ENCODE measurements at regions not wholly inside any gene's neighbourhood (a gene's known extent, or its start where the extent isn't known, plus 50 kb on each side); places are given as distances from the start of the nearest gene placed in this dataset.

GRCh38 chr3:174403831-174404230, 455.3 kb upstream of the NAALADL2 start:
- Histone ChIP-seq H3K4me1 (ENCODE audit: control insufficient read depth, insufficient read depth, low read length) (no peaks in the 10 kb centered on the region), H3K4me3 (ENCODE audit: low read depth, low read length) (no peak overlapping the region), H3K9me3 (ENCODE audit: control insufficient read depth, insufficient read depth, low read depth, low read length) (peaks cover 8% of the 10 kb centered on the region; the same call in 1 of the 2 replicates), H3K27me3 (ENCODE audit: control insufficient read depth, insufficient read depth, low read length) (no peaks in the 10 kb centered on the region), H3K9ac (ENCODE audit: low read length) (no peak overlapping the region), H3K36me3 (ENCODE audit: control insufficient read depth, insufficient read depth, low read length) (no peaks in the 10 kb centered on the region), H3K27ac (ENCODE audit: low read depth, low read length) (no peak overlapping the region)

DNA sequence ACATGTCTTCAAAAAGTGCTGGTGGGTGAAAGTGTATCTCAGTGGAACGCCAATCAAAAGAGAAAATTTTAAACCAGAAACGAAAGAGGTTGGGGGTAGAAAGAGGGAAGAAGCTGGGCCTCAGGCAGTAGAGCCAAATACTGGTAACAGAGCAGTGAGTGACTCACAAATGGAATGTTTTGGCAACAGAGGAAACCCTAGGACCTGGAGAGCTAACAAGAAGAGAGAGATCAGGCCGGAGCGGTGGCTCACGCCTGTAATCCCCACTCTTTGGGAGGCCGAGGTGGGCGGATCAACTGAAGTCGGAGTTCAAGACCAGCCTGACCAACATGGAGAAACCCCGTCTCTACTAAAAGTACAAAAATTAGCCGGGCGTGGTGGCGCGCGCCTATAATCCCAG, 450.8 kb upstream of the NAALADL2 start:
- no peak overlapping the region for H3K4me3 ChIP-seq (ENCODE audit: low read depth, low read length)

DNA sequence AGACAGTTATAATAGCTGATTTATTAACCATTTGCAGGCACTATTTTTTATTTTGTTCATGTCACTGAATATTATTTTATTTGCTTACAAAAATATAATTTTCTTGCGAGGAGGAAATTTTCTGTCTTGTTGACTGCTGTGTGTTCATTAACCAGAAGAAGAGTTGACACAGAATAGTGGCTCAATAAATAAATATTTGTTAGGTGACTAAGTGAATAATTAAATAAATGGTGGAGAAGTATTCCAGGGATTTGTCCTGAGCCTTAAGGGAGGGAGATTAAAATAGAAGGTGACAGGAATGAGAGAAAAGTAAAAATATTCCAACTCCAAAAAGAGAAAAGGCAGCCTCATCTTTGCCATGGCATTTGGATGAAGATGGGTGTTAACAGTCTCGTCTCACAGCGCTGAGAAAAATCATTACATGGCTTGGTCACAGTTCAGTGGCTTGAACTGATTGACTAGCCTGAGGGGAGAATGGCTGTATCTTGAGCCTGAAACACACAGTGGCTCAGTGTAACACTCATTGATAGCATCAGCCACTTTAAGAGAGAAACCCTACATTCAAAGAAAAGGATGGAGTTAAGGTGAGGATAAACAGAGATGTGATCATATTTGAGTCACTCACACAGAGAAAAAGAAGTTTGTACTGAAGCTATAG, 449.9 kb upstream of the NAALADL2 start:
- H3K27me3 ChIP-seq (ENCODE audit: control insufficient read depth, insufficient read depth, low read length): no peaks in the 10 kb centered on the region
- peaks cover 3% of the 10 kb centered on the region; the same call in 1 of the 2 replicates for H3K9me3 ChIP-seq (ENCODE audit: control insufficient read depth, insufficient read depth, low read depth, low read length)
- no peak overlapping the region for H3K4me3 ChIP-seq (ENCODE audit: low read depth, low read length)
- no peak overlapping the region for H3K27ac ChIP-seq (ENCODE audit: low read depth, low read length)
- H3K36me3 ChIP-seq (ENCODE audit: control insufficient read depth, insufficient read depth, low read length): no peaks in the 10 kb centered on the region
- H3K9ac ChIP-seq (ENCODE audit: low read length): no peak overlapping the region
- peaks cover 15% of the 10 kb centered on the region for H3K4me1 ChIP-seq (ENCODE audit: control insufficient read depth, insufficient read depth, low read length)

More for the DNA sequence above, 450.8 kb upstream of the NAALADL2 start:
- no peak overlapping the region for H3K27ac ChIP-seq (ENCODE audit: low read depth, low read length)
- H3K36me3 ChIP-seq (ENCODE audit: control insufficient read depth, insufficient read depth, low read length): no peaks in the 10 kb centered on the region
- peaks cover 3% of the 10 kb centered on the region; the same call in 1 of the 2 replicates for H3K9me3 ChIP-seq (ENCODE audit: control insufficient read depth, insufficient read depth, low read depth, low read length)
- H3K27me3 ChIP-seq (ENCODE audit: control insufficient read depth, insufficient read depth, low read length): no peaks in the 10 kb centered on the region
- H3K9ac ChIP-seq (ENCODE audit: low read length): no peak overlapping the region
- H3K4me1 ChIP-seq (ENCODE audit: control insufficient read depth, insufficient read depth, low read length): peaks cover 9% of the 10 kb centered on the region

DNA sequence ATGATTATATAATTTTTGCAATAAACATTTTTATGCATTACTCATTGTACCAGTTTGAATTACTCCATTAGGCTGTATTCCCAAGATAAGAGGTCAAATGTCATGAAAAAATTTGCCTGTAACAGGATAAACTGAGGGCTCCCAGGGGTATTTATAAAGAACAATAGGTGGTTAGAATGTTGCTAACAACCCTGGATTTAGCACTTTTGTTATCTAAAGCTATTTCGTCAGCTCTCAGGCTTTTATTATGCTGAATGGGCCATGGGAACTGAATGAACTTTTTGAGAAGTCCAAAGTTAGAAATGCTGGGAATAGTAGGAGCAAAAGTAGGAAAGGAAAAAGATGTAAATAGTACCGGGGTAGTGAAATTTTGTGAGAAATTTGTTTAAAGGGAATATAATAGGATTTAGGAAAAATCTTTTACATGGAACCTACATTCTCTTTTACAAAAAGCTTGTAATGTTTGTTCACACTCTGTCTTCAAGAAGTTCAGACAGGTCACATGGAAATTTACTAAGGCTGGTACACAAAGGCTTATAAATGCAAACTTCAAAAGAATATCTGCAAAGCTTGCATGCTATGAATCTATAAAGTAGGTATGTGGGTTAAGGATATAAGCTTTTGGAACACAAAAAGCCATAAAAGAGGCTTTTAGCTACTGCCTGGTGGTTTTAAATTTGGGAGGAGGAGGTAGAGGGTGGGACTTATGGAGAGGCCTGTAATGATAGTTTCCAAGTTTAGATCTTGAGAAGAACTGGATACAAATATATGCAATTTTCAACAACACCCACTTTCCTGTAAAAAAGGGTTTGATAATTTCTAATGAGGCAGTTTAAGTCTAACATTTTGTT, 445.8 kb upstream of the NAALADL2 start:
- H3K4me3 ChIP-seq (ENCODE audit: low read depth, low read length): no peak overlapping the region
- H3K9ac ChIP-seq (ENCODE audit: low read length): no peak overlapping the region
- peaks cover 15% of the 10 kb centered on the region for H3K4me1 ChIP-seq (ENCODE audit: control insufficient read depth, insufficient read depth, low read length)
- H3K27me3 ChIP-seq (ENCODE audit: control insufficient read depth, insufficient read depth, low read length): no peaks in the 10 kb centered on the region
- no peaks in the 10 kb centered on the region for H3K9me3 ChIP-seq (ENCODE audit: control insufficient read depth, insufficient read depth, low read depth, low read length)
- peak overlapping the region; percentile 92 for H3K27ac ChIP-seq (ENCODE audit: low read depth, low read length)
- H3K36me3 ChIP-seq (ENCODE audit: control insufficient read depth, insufficient read depth, low read length): no peaks in the 10 kb centered on the region

DNA sequence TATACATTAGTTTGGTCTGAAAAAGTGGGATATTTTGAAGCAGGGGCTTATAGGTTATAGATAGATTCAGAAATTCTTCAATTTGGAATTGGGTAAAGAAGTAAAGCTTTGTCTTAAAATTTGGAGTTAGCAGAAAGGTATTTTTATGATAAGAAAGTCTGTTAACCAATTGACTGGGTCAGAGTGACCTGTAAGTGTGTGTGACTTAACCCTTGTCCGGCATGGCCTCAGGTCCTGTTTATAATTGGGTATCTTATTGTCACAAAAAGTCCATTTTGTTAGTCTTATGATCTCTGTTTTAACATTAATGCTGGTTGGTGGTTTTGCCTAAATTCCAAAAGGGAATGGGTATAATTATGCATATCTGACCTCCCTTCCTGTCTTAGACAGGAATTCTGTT, 444.2 kb upstream of the NAALADL2 start:
- H3K36me3 ChIP-seq (ENCODE audit: control insufficient read depth, insufficient read depth, low read length): no peaks in the 10 kb centered on the region
- peaks cover 15% of the 10 kb centered on the region for H3K4me1 ChIP-seq (ENCODE audit: control insufficient read depth, insufficient read depth, low read length)
- no peaks in the 10 kb centered on the region for H3K9me3 ChIP-seq (ENCODE audit: control insufficient read depth, insufficient read depth, low read depth, low read length)
- no peaks in the 10 kb centered on the region for H3K27me3 ChIP-seq (ENCODE audit: control insufficient read depth, insufficient read depth, low read length)
- no peak overlapping the region for H3K9ac ChIP-seq (ENCODE audit: low read length)
- H3K27ac ChIP-seq (ENCODE audit: low read depth, low read length): no peak overlapping the region
- no peak overlapping the region for H3K4me3 ChIP-seq (ENCODE audit: low read depth, low read length)

DNA sequence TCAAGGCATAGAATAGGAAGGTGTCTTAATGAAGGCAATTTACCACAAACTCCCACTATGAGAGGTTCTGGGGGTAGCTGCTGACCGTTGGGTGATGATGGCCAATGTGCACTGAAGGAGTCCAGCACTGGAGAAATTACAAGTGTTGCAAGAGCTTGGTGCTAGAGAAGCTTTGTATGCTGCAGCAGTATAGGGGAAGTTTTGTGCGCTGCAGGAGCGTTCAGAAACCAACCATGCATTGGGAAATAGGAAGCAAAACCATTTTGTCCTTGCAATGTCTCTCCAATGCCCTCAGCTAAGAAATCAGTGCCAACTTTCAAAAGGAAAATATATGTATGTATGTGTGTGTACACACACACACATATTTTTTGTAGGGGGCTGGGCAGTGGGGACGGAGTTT, 441.6 kb upstream of the NAALADL2 start:
- no peak overlapping the region for H3K4me3 ChIP-seq (ENCODE audit: low read depth, low read length)
- no peaks in the 10 kb centered on the region for H3K9me3 ChIP-seq (ENCODE audit: control insufficient read depth, insufficient read depth, low read depth, low read length)
- H3K36me3 ChIP-seq (ENCODE audit: control insufficient read depth, insufficient read depth, low read length): no peaks in the 10 kb centered on the region
- no peaks in the 10 kb centered on the region for H3K27me3 ChIP-seq (ENCODE audit: control insufficient read depth, insufficient read depth, low read length)
- no peak overlapping the region for H3K27ac ChIP-seq (ENCODE audit: low read depth, low read length)
- H3K4me1 ChIP-seq (ENCODE audit: control insufficient read depth, insufficient read depth, low read length): peaks cover 12% of the 10 kb centered on the region
- no peak overlapping the region for H3K9ac ChIP-seq (ENCODE audit: low read length)

- H3K4me3 ChIP-seq (ENCODE audit: low read depth, low read length): no peak overlapping the region
- H3K4me1 ChIP-seq (ENCODE audit: control insufficient read depth, insufficient read depth, low read length): no peaks in the 10 kb centered on the region
- no peaks in the 10 kb centered on the region for H3K9me3 ChIP-seq (ENCODE audit: control insufficient read depth, insufficient read depth, low read depth, low read length)
- no peaks in the 10 kb centered on the region for H3K36me3 ChIP-seq (ENCODE audit: control insufficient read depth, insufficient read depth, low read length)
- H3K27ac ChIP-seq (ENCODE audit: low read depth, low read length): no peak overlapping the region
- H3K9ac ChIP-seq (ENCODE audit: low read length): no peak overlapping the region
- H3K27me3 ChIP-seq (ENCODE audit: control insufficient read depth, insufficient read depth, low read length): no peaks in the 10 kb centered on the region
Measured at GRCh38 chr3:174419216-174419615, 439.9 kb upstream of the NAALADL2 start.

DNA sequence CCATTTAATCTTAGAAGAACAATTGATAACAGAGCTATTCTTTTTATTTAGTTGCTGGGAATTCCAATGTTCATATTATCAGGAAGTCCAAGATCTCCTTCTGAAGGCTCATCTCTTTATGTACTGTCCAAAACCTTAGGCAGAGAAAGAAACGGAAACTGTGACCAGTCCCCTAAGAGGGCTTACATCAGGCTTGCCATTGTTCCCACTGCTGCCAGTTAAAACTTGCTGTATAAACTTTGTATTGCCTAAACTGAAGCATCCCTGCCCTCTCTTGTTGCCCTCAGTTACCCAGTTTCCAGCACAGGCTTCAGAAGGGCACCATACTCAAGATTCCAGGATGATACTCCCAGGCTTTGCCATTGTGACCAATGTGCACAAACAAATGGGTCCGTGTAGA, 435.2 kb upstream of the NAALADL2 start:
- Histone ChIP-seq H3K27me3 (ENCODE audit: control insufficient read depth, insufficient read depth, low read length) (no peaks in the 10 kb centered on the region), H3K4me3 (ENCODE audit: low read depth, low read length) (no peak overlapping the region), H3K27ac (ENCODE audit: low read depth, low read length) (no peak overlapping the region), H3K4me1 (ENCODE audit: control insufficient read depth, insufficient read depth, low read length) (no peaks in the 10 kb centered on the region), H3K36me3 (ENCODE audit: control insufficient read depth, insufficient read depth, low read length) (no peaks in the 10 kb centered on the region), H3K9ac (ENCODE audit: low read length) (no peak overlapping the region), H3K9me3 (ENCODE audit: control insufficient read depth, insufficient read depth, low read depth, low read length) (no peaks in the 10 kb centered on the region)

DNA sequence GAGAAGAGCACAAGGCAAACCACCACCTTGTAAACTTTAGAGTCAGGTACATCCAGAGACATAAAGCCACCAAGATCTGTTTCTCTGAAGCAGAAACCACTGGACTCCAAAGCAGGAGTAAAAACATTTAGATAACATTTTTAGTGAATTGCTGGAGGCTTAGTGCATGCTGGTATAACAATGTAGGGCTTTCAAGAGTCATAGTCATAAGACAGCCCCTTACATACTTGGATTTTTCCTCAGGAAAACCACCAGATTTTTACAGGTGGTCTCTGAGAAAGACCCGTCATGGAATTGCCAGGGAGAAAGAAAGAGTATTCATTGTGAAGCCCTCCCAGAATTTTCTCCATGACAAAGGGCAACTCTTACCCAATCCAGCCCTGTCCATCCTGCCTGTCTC, 434.5 kb upstream of the NAALADL2 start:
- no peaks in the 10 kb centered on the region for H3K36me3 ChIP-seq (ENCODE audit: control insufficient read depth, insufficient read depth, low read length)
- no peaks in the 10 kb centered on the region for H3K27me3 ChIP-seq (ENCODE audit: control insufficient read depth, insufficient read depth, low read length)
- H3K4me3 ChIP-seq (ENCODE audit: low read depth, low read length): no peak overlapping the region
- no peaks in the 10 kb centered on the region for H3K9me3 ChIP-seq (ENCODE audit: control insufficient read depth, insufficient read depth, low read depth, low read length)
- no peak overlapping the region for H3K9ac ChIP-seq (ENCODE audit: low read length)
- H3K4me1 ChIP-seq (ENCODE audit: control insufficient read depth, insufficient read depth, low read length): no peaks in the 10 kb centered on the region
- H3K27ac ChIP-seq (ENCODE audit: low read depth, low read length): no peak overlapping the region

- no peaks in the 10 kb centered on the region for H3K4me1 ChIP-seq (ENCODE audit: control insufficient read depth, insufficient read depth, low read length)
- no peak overlapping the region for H3K27ac ChIP-seq (ENCODE audit: low read depth, low read length)
- H3K27me3 ChIP-seq (ENCODE audit: control insufficient read depth, insufficient read depth, low read length): no peaks in the 10 kb centered on the region
- no peaks in the 10 kb centered on the region for H3K9me3 ChIP-seq (ENCODE audit: control insufficient read depth, insufficient read depth, low read depth, low read length)
- no peak overlapping the region for H3K4me3 ChIP-seq (ENCODE audit: low read depth, low read length)
- no peak overlapping the region for H3K9ac ChIP-seq (ENCODE audit: low read length)
- H3K36me3 ChIP-seq (ENCODE audit: control insufficient read depth, insufficient read depth, low read length): no peaks in the 10 kb centered on the region
Measured at GRCh38 chr3:174425422-174425821, 433.7 kb upstream of the NAALADL2 start.

DNA sequence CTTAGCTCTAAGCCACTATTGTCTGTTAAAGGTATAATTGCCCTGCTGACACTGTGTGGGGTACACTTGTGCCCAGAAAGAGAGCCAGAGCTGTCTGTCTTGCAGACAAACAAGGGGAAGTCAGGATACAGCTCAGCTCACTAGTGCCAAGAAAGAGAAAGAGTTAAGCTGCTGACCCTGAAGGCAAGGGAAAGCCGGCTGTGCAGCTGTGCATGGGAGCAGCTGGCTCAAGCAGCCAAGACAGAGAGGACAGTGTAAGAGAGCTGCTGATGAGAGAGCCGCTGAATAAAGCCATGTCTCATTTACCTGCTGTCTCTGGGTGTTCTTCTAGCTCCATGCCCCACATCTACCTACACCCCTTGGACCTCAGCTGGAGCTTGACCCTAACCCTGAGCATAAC, 428.1 kb upstream of the NAALADL2 start:
- Histone ChIP-seq H3K4me1 (ENCODE audit: control insufficient read depth, insufficient read depth, low read length) (no peaks in the 10 kb centered on the region), H3K9ac (ENCODE audit: low read length) (no peak overlapping the region), H3K27ac (ENCODE audit: low read depth, low read length) (no peak overlapping the region), H3K9me3 (ENCODE audit: control insufficient read depth, insufficient read depth, low read depth, low read length) (no peaks in the 10 kb centered on the region), H3K4me3 (ENCODE audit: low read depth, low read length) (no peak overlapping the region), H3K36me3 (ENCODE audit: control insufficient read depth, insufficient read depth, low read length) (no peaks in the 10 kb centered on the region), H3K27me3 (ENCODE audit: control insufficient read depth, insufficient read depth, low read length) (no peaks in the 10 kb centered on the region)
